CD4-positive, alpha-beta T cell treated with Interleukin-4 for 4 hours (primary cell): ENCODE measurements at regions not wholly inside any gene's neighbourhood (a gene's known extent, or its start where the extent isn't known, plus 50 kb on each side); places are given as distances from the start of the nearest gene placed in this dataset.

ENCODE experiments used
- DNase-seq: peaks from one replicate; pipeline ENCODE4 v3.0.0-alpha.2; 2020

DNA sequence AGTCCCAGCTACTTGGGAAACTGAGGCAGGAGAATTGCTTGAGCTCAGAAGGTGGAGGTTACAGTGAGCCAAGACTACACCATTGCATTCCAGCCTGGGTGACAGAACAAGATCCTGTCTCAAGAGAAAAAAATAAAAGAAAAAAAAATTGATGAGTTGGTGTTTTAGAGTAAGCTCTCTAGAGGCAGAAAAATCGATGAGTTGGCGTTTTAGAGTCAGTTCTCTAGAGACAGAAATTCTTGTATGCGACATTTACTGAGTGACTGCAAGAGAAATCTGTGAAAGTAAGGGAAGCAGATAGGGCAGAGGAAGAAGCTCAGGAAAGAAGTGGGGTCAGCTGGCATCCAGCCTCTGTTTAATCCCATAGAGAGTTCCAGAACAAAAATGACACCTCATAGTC lies 298.7 kb upstream of the ARRDC4 start:
- no peak for DNase-seq

DNA sequence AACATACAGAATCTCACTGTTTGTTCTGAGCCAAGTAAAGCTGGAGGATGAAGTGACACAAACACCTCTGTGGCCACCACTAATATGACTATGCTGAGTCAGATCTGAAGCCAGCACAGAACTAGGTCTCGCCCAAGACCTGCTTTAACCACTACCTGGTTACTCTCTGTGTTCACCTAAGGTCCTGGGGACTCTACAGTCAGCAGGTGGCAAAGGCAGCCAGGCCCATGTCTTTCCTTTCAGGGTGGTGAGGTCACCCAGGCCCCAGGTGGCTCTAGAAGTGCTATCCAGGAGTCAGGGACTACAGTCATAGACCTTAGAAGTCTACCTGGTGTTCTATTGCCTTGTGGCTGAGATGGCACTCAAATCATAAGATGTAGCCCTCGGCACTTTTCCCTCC lies 287.9 kb upstream of the ARRDC4 start:
- no peak for DNase-seq

DNA sequence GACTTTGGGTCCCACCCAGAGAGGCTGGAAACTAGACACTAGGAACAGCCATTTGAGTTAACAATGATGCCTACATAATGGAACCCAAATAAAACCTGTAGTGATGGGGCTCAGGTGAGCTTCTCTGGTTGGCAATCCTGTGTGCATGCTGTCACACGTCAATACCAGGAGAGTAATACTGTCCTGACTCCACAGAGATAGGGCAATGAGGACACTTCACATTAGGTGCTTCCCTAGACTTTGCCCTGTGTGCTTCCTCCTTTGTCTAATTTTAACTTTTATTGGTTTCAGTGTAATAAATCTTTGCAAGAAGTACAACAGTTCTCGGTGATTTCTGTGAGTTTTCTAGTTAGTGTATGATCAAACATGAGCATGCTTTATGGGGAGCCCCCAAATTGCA lies 281.8 kb upstream of the ARRDC4 start:
- DNase-seq: no peak

DNA sequence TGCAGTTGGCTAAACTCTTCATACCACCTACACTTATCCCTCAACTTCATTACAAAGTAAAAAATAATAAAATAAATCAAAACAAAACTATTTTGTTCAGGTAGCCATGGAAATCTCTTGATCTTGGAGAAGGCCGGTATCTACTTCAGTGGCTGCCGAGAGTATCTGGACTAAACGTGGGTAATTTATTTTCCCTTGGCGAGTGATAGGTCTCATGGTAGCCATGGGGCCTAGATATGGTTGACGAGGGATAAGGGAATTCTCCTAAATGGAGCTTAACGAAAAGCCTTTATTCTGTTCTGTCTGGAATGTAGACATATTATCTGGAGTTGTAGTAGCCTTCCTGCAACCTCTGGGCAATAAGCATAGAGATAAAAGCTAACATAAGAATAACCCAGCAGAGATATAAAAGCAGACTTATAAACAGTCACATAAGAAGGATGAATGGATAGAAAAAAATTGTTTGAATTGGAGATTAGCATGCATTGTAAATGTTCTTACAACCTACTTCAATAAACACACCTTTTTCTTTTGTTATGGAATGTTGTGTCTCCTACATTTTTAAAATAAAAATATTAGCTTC lies 281.3 kb upstream of the ARRDC4 start:
- DNase-seq: no peak

DNA sequence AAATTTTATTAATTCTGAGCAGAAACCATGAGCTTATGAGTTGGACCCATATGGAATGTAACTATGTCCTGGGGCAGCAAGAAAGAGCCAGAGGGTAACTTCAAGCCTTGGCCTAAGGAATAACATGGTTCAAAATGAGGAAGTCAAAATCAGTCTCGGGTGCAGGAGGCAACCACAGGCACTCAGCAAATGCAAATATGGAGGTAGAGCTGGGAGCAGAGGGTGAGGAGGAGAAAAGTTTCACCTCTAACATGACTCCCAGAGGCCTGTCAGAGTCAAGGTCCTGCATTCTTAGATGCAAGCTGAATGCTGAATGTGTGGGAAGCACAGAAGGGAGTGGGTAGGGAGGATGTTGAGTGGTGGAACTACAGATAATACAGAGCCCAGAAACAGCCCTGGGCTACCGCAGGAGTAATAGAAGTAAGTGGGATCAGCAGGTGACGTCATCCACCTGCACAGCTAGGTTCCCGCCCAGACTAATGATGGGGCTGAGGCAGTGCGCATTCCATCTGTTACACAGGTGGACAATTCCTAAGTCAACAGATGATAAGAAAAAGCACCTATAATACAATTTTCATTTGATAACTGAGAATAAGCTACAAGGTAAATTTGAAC lies 279.8 kb upstream of the ARRDC4 start:
- no peak for DNase-seq

DNA sequence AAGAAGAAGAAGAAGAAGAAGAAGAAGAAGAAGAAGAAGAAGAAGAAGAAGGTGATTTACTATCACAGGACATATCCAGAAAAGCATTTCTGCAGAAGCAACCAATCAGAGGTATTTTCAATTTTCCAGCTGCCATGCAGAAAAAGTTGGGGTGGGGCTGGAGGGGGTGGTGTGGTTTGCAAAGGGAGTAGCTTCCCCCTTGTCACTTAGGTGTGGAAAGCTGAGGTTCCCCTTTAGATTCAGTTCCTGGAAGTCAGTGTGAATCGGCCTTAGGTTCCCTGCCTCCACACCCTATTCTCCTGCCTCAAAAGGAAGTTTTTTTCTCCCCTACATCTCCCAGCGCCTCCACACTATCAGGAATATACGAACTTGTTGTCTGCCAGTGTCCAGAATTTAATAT lies 276.7 kb upstream of the ARRDC4 start:
- no peak for DNase-seq

DNA sequence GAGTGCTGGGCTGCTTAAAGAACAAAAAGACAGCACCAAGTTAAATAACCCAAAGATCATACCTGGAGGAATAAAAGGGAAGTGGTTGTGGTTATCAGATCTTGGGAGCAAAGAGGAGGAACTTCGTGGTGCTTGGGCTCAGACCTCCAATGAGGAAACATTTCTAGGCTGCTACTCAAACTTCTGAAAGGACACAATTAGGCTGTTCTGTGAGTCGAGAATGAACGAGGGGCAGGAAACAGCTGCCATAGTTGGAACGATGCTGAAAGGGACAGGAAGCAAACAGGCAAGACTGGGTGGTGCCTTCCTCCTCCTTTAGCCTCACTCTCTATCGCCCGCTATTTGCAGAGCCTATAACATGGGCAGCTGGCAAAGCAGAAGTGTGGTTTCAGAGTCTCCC lies 276.3 kb upstream of the ARRDC4 start:
- no peak for DNase-seq

DNA sequence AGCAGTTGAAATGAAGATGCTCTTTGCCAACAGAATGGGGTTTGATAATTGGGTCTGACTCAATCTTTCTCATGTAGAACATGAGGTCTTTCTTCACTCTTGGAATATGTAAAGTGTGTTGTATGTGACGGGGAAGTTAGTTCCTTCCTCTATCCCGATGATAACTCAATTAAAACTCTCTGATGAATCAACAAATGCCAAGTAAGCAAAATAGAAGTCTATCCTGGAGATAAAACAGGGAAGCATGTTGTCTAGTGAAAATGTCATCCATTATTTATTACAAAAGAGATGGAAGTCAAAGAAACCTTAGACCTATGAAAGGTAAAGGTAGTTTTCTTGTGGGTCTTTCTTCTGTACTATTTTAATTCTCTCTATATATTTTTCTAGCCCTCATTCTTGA lies 274.2 kb upstream of the ARRDC4 start:
- DNase-seq: no peak

DNA sequence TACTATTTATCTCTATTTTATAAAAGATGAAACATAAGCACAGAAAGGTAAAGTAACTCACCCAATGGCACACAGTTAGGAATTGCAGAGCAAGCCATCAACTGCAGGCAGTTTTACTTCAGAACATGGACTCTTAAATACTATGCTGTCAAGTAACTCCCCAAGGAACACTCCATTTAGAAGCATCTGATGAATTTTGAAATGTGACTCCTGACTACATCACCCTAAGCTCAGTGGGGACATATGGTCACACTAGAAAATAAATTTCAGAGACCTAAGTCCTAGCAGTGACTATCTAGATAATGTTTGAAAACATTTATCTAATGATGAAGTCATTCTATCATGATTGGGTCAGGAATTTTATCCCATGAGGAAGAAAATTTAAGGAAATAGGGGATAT lies 272.8 kb upstream of the ARRDC4 start:
- DNase-seq: no peak

DNA sequence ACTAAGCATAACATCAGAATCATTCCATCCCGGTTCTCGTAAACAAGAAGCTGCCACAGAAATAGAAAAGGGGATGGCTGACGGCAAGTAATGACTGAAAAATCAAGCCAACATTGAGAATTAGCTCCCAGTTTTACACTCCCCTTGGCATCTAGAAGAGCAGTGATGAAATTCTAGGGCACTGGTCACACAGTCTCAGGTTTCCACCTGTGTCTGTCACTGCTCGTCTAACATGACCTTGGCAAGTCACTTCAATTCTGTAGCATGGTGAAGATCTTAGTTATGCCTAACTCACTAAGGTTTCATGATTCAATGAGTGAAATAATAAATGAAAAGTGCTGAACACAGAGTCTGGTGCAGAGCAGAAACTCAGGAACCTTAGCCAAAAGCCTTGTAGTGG lies 272.3 kb upstream of the ARRDC4 start:
- no peak for DNase-seq

DNA sequence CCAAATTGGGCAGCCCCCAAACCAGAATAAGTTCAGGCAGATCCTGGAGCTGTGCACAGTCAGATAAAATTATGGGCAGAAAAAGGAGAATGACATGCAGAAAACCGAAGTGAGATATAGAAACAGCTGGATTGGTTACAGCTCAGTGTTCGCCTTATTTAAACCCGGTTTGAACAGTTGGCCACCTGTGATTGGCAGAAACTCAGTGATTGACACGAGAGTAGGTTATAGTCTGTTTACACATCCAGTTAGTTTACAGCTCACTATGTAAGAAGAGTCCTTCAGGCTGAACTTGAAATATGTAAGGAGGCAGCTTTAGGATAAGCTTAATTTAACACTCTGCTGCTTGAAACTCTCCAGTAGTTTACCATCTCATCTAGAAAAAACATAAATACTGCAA lies 271.6 kb upstream of the ARRDC4 start:
- no peak for DNase-seq

DNA sequence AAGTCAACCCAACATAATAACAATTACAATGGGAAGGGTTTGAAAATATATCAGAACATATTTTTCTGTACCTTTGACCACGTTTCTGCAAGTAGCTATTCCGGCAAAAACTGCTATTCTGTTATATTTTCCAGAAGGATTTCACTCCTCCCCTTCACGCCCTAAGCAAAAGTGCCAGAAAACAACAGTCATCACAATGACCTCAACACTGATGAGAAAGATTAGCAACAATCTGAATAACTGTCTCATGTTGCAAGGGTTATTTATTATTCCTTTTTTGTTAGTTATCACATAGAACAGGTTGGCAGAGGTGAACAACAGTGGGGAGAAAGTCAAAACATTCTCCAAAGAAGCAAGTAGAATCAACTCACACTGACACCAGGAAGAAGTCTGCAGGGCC lies 269.4 kb upstream of the ARRDC4 start:
- no peak for DNase-seq

DNA sequence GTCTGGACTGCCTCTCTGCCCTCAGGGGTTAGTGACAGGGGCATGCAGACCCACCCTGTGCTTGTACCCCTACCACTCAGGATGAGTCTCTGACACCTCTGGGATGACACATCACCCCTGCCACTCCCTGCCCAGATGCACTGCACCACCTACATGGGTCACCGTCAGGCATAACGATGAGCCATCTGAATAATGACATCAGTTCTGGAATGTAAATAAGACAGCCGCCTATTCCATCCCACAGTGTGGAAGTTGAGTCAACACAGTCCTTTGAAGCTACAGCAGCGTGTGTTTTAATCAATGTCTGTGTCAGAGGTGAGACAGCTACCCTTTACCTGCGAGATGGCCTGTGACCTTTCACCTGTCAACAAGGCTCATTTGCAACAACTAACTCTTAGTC lies 268.7 kb upstream of the ARRDC4 start:
- no peak for DNase-seq

DNA sequence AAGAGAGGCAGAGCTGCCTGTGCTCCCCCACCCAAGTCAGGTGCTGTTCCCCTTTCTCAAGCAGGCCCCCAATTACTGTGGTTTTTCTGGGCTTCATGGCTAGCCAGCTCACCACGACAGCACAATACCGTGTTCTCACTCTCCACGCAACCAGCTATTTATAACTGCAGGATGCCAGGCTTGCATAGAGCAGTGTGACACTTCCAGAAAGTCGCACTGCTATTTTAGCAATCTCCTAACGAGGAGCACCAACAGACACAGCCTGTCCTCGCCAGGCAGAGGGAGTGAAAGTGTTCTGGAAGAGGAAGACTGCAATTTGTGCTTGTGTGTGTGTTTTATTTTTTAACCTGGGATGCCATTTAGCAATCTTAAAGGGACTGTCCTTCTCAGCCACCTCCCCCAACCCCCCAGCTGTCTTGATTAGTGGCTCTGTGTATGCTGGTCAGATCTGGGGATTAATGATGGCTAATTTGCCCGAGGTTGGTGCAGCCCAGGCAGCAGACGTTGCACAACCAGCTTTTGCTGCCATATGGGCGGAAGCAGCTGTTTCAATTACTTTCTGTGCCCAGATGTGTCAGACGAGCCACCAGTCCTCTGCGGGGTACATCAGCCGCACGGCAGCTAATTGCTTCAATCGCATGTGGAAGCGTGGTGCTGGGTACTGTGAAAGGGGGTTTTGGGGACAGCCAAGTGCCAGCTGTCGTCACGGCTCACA lies 268.0 kb upstream of the ARRDC4 start:
- no peak for DNase-seq

DNA sequence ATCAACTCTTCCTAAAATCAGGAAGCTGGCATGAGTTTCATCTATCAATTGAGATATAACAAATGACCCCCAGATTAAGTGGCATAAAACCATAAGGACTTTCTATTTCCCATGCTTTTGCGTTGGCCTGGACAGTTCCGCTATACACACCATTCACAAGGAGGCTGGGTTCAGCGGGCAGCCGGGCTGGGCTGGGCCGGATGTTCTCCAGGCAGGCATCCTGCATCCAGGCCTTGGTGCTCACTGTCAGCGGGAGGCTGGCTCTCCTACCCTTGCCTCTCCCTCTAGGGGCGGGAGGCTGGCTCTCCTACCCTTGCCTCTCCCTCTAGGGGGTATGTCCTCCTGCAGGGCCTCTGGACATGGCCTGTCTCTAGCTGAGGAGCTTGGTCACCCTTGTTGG lies 266.0 kb upstream of the ARRDC4 start:
- no peak for DNase-seq

DNA sequence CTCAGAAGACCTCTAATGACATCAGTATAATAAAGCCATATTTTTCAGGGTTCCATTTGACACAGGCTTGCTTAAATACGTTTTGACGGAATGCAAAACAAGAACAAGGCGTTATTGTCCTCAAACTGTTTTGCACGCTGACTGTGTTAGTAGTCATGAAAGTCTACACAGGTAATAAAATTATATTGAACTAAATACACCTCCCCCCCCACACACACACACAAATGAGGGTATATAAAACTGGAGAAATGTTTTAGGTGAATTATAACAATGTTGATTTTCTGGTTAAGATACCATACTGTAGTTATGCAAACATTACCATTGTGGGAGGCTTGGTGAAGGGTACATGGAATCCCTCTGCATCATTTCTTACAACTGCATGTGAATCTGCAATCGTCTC lies 257.1 kb upstream of the ARRDC4 start:
- no peak for DNase-seq

DNA sequence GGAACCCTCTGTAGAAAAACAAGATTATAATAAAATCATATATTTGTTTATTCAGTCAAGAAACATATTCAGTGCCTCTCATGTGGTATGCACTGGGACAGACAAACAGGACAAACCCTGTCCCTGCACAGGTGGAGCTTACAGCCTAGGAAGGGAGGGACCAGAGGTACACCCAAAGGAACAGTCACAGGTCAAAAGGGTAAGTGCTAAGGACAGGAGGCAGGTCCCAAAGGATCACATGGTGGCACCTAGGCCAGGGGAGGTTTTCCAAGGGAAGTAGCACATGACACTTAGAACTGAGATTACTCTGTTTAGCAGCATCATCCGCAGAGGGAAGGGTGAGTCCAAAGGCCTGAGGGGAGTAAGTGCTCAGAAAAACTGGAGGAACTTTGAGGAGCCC lies 254.4 kb upstream of the ARRDC4 start:
- no peak for DNase-seq

DNA sequence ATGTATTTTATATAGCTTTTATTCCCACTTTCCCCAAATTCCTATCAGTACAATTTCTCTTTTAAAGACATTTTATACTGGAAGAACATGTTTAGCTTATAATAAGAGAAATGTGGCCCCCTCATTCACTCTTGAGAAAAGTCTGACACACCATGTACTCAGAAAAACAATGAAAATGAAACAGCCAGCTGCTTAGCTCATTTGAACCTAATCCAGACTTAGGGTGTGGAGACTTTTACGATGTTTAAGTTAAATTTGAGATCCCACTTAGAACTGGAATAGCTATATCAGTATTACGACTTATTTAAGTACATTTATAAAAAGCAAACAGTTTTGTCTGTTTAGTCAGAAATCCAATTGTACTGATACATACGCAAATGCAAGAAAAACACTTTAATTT lies 252.3 kb upstream of the ARRDC4 start:
- no peak for DNase-seq

DNA sequence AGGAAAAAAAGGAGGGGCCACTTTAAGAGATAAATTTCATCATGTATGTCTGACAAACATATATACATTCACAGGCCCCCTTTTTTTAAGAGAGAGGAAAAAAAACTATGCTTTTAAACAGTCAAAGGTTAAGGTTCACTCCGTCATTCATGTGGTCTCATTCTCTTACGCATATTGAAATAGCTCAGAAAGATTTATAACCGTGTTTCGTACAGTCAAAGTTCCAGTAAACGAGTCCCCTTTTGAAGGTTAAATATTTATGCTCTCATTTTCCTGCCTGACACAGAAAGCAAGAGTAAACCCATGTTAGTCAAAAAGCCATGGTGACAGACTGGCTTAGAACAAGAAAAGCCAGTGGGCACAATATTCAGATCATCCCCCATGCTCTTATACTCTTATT lies 248.0 kb upstream of the ARRDC4 start:
- no peak for DNase-seq

DNA sequence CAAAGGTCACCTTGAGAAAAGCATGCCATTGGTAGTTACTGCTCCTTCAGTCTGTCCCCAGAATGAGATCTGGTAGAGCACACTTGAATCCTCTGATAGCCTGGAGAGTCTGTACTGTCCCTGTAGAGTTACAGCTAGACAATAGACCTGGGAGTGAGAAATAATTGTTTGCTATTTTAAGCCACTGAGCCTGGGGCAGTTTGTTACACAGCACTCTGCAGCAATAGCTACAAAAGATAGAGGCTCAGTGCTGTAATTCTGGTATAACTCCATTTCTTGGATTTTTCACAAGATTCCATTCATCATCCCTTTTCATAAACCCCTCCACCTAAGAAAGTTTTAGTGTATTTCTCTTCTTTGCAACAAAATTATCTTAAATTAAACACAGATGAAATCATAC lies 242.7 kb upstream of the ARRDC4 start:
- no peak for DNase-seq

DNA sequence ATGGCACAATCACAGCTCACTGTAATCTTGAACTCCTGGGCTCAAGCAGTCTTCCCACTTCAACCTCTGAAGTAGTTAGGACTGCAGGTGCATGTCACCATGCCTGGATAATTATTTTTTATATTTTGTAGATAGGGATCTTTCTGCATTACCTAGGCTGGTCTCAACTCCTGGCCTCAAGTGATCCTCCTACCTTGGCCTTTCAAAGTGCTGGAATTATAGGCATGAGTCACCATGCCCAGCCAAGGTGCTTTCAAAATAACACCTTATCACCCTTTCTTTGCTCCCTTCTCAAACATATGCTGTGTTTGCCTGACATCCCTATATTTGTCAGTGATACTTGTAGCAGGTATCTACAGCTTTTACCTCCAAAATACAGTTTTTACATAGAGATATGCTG lies 242.0 kb upstream of the ARRDC4 start:
- no peak for DNase-seq

DNA sequence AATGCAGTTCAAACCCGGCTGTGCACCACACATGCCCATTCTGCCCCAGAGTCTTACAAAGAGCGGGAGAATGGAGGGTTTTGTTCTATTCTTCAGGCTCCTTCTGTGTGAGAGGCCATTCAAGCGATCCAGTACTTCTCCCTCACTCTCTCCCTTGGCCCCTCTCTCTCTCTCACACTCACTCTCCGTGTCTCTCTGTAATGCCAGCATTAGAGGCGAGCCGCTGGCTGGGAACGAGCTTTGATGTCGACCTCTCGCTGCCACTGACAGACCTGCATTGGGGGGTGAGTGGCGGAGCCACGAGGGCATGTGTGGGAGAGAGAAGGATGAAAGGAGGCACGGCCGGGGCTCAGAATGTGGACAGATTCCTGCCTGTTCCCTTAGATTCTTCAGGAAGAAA lies 231.7 kb upstream of the ARRDC4 start:
- DNase-seq: no peak

DNA sequence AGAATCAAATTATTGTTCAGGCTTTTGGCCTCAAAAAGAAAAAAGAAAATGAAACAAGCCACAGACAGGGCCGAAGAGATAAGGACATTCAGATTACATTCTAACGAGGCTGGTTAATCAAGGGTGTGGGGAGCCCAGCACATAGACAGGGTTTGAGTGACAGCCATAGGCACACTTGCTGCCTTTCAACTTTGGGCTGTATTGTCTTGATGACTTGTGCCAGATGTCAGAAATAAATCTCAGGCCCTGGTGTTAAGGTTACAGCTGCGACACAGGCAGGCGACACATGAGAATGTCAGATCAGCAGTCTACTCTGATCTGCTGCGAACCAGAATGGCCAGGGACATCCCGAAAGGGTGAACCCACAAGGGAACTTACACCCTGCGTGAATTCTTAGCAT lies 231.2 kb upstream of the ARRDC4 start:
- no peak for DNase-seq

DNA sequence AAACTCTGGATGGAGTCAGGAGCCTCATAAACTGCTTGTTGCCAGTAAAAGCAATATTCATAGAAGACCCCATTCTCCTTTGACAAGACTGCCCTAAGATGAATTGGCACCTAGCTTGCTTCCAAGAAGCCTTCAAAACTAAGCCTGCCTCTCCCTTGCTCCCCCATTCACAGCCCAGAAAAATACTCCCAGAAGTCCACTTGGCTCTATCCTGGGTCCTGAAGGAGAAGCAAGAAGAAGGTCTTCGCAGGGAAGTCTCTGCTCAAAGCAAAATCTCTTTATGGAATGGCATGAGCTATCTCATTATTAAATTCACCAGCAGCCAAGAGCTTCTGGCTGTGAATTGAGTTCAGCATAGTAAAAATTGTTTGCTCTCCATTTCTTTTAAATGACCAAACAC lies 230.2 kb upstream of the ARRDC4 start:
- no peak for DNase-seq

DNA sequence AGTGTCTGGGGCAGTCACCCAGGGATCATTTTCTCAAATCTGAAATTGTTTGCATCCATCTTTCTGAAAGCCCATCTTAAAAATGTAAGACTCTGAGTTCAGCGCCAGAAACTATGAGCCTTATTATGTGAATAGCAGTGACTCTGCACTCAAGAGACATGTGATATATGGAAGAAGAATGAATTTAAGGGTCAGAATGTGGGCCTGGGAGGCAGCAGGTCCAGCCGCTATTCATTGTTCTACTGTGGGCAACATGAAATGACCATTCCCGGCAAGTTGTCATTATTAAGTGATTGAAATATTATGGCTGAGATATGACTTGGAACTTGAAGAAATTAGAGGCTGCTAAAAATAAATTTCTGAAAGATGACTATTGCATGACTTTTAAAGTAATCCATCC lies 228.6 kb upstream of the ARRDC4 start:
- DNase-seq: no peak
